Coronary artery (tissue), 2 donors: ENCODE measurements at regions not wholly inside any gene's neighbourhood (a gene's known extent, or its start where the extent isn't known, plus 50 kb on each side); places are given as distances from the start of the nearest gene placed in this dataset.

ENCODE experiments used
- DNase-seq: peaks from one replicate; pipeline ENCODE4 v3.0.0-alpha.2; 2017; ENCODE audit warnings: low spot score
- H3K27ac ChIP-seq, 2 donors: fragments of 200-600 bp; sonication (generic); one replicate each; pipeline ENCODE4 v1.5.1; 2016 to 2019
- H3K4me3 ChIP-seq: fragments of 200-600 bp; sonication (generic); 2 replicates; pipeline ENCODE4 v1.5.1; 2016; ENCODE audit warnings: mild to moderate bottlenecking, moderate library complexity
- TF ChIP-seq, protein P1 (sequence below): fragments of 200-600 bp; sonication (generic); IDR thresholded peaks from one replicate; pipeline ENCODE4 v1.5.1; 2019; ENCODE audit warnings: antibody characterized with exemption

- TF ChIP-seq, protein P1, sequence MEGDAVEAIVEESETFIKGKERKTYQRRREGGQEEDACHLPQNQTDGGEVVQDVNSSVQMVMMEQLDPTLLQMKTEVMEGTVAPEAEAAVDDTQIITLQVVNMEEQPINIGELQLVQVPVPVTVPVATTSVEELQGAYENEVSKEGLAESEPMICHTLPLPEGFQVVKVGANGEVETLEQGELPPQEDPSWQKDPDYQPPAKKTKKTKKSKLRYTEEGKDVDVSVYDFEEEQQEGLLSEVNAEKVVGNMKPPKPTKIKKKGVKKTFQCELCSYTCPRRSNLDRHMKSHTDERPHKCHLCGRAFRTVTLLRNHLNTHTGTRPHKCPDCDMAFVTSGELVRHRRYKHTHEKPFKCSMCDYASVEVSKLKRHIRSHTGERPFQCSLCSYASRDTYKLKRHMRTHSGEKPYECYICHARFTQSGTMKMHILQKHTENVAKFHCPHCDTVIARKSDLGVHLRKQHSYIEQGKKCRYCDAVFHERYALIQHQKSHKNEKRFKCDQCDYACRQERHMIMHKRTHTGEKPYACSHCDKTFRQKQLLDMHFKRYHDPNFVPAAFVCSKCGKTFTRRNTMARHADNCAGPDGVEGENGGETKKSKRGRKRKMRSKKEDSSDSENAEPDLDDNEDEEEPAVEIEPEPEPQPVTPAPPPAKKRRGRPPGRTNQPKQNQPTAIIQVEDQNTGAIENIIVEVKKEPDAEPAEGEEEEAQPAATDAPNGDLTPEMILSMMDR: no peak
- Histone ChIP-seq H3K4me3 (no peak overlapping the region), H3K27ac (no peak overlapping the region)
- no peak for DNase-seq
Observed at GRCh38 chr21:19713313-19713712, 1284.9 kb upstream of the NCAM2 start.

DNA sequence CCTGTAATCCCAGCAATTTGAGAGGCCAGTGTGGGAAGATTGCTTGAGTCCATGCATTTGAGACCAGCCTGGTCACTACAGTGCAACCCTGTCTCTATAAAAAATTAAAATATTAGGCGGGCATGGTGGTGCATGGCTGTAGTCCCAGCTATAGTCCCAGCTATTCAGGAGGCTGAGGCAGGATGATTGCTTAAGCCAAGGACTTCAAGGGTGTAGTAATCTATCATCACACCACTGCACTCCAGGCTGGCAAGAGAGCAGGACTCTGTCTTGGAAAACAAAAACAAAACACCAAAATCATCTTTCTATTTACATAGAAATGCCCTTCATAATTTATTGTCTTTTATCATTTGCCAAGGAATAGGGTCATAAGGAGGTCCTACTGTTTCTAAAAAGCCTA lies 1274.1 kb upstream of the NCAM2 start:
- Histone ChIP-seq H3K27ac (no peak overlapping the region), H3K4me3 (no peak overlapping the region)
- DNase-seq: no peak
- TF ChIP-seq, protein P1: no peak

GRCh38 chr21:19731251-19731650 lies 1267.0 kb upstream of the NCAM2 start:
- H3K27ac ChIP-seq: no peak overlapping the region
- TF ChIP-seq, protein P1: no peak
- H3K4me3 ChIP-seq: no peak overlapping the region
- DNase-seq: no peak

DNA sequence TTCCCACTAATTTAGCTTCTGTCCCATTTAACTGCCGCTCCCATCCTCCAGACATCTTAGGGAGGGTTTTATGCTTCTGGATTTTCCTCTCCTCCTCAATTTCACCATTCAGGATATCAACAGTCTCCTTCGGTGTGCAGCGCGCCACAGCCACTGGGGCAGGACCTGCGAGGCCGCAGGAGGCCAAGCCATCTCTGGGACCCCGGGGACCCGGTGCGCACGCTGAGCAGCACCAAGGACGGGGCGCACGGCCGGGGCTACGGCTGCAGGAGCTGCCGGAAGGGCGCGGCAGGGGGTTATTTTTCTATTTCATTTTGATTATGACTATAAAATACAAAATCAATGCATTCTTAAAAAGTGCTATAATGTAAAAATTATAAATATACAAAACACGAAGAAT lies 1238.4 kb upstream of the NCAM2 start:
- Histone ChIP-seq H3K4me3 (no peak overlapping the region), H3K27ac (no peak overlapping the region)
- TF ChIP-seq, protein P1: no peak
- DNase-seq: no peak

DNA sequence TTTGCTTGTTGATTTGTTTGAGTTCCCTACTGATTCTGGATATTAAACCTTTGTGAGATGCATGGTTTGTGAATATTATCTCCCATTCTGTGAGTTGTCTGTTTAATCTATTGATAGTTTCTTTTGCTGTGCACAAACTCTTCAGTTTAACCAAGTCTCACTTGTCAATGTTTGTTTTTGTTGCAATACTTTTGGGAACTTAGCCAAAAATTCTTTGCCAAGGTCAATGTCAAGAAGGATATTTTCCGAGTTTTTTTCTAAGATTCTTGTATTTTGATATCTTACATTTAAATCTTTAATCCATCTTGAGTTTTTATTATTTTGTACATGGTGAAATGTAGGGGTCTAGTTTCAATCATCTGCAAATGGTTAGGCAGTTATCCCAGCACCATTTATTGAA lies 1230.7 kb upstream of the NCAM2 start:
- Histone ChIP-seq H3K4me3 (no peak overlapping the region), H3K27ac (no peak overlapping the region)
- TF ChIP-seq, protein P1: no peak
- no peak for DNase-seq

DNA sequence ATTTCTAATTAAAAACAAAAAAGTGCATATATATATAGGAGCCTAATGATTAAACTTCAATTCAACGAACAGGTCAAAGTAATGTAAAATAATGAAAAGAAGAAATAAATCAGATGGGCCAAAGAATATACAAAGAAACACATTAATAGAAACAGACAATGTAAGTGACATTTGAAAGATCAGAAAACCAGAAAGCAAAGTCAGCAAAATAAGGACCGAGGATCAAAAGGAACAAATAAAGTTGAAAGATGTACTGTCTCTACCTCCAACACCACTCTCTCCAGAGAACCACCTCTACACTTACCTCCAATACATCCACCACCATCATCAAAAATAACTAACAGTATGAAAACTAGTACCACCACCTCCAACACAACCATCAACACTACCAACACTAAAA lies 1226.3 kb upstream of the NCAM2 start:
- TF ChIP-seq, protein P1: no peak
- Histone ChIP-seq H3K4me3 (no peak overlapping the region), H3K27ac (no peak overlapping the region)
- no peak for DNase-seq

DNA sequence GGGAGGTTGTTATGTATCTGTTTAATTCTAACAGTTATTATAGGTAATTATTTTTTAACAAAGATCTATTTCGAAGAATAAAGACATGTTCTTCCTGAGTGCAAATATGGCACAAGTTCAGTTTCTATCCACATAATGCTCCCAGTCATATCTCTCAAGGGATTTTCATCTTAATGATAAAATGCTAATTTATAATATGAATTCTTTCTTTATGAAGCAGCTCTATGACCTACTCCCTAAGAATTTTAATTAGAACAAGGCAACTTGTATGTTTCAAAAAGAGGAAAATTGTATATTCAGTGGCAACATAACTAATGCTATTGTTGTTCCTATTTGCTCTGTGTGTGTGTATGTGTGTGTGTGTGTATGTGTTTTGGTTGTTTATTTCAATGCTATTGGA lies 1222.1 kb upstream of the NCAM2 start:
- DNase-seq: no peak
- no peak overlapping the region for H3K4me3 ChIP-seq
- H3K27ac ChIP-seq: no peak overlapping the region
- TF ChIP-seq, protein P1: no peak
